T47D (cell line): ENCODE measurements at regions not wholly inside any gene's neighbourhood (a gene's known extent, or its start where the extent isn't known, plus 50 kb on each side); places are given as distances from the start of the nearest gene placed in this dataset.

Experiments used
- DNase-seq, 2 experiments: peaks; one replicate each; pipeline versions ENCODE4 v3.0.0 to v3.0.0-alpha.2; 2011 to 2012; ENCODE audit warnings: low read depth in 1 of 2, low spot score in 1 of 2
- JUND ChIP-seq: IDR thresholded peaks from 2 replicates; pipeline ENCODE4 v1.6.1; 2012; ENCODE audit warnings: low read depth
- in situ Hi-C: cut with HindIII; loops from 2 replicates; pipeline ENCODE4 v1.10.0; 2016; ENCODE audit warnings: low sequenced_read_pairs, low pct_unique_long_range_greater_than_20kb

GRCh38 chrX:38896724-38897298 lies 95.6 kb downstream of the MID1IP1 start:
- no peak for DNase-seq
- in situ Hi-C loops: no loop called here
- no peak for TF ChIP-seq JUND

DNA sequence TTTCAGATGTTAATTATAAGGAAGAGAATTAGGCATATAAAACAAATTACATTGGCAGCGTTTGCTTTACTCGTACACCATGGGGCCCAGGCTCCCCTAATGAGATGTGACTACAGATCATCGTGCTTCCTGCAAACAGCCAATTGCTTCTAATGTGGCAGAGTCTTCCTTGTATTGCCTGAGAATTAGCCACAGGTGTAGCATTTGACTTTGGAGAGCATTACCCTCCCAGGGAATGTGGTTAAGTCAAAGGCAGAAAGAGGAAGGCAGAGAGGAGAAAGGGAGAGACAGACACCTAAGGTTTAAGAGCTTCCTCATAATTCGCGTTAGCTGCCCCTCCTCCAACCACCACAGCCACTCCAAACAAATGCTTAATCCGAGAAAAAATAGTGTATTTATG lies 97.0 kb downstream of the MID1IP1 start:
- no peak for TF ChIP-seq JUND
- in situ Hi-C loops: no loop called here
- no peak for DNase-seq

GRCh38 chrX:38899650-38900049 lies 98.4 kb downstream of the MID1IP1 start:
- TF ChIP-seq JUND: no peak
- in situ Hi-C loops: no loop called here

GRCh38 chrX:38900719-38901118 lies 99.5 kb downstream of the MID1IP1 start:
- in situ Hi-C loops: no loop called here
- TF ChIP-seq JUND: no peak
- no peak for DNase-seq

More at GRCh38 chrX:38899650-38900049, 98.4 kb downstream of the MID1IP1 start:
- no peak for DNase-seq

DNA sequence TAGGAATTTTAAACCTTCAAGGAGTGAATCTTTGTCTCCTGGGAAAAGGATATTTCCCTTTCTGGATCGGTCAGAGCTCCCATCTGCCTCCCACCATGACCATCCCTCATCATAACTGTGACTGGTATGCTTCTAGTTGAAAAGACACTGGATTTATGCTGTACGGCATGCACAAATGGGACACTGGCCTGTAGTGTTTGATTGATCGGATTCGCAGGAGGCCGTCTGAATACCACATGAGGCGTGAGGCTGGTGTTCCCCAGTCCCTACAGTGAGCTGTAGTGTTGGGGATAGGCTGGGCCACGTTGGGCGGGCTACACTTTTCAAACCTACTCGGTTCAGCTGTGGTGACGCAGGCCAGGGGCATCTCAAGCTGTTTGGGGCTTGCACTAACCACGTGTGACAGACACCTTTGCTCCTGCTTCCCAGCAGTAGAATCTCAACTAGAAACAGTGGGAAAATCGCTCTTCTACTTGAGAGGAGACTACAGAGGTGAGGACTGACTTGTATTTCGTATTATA lies 101.8 kb downstream of the MID1IP1 start:
- in situ Hi-C loops: no loop called here
- DNase-seq: no peak
- TF ChIP-seq JUND: no peak

GRCh38 chrX:38916801-38917200 lies 115.5 kb downstream of the MID1IP1 start:
- in situ Hi-C loops: no loop called here
- no peak for TF ChIP-seq JUND
- no peak for DNase-seq

GRCh38 chrX:38917954-38918353 lies 116.7 kb downstream of the MID1IP1 start:
- in situ Hi-C loops: no loop called here
- no peak for TF ChIP-seq JUND
- no peak for DNase-seq

DNA sequence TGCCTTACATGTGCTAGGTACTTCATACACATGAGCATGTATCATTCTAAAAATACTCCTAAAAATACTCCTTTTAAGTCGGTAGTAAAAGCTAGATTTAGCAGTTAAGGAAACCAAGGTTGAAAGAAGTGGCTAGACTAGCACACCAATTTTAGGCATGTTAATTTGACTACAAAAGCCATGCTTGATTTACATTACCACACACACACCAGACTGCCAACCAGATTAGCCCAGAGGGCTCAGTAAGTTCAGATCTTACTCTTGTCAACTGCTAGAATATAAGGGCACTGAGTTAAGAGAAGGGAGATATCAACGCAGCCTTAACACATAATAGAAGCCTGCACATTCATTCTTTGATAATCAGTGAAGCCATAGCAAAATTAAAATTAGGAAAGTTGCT lies 117.9 kb downstream of the MID1IP1 start:
- in situ Hi-C loops: no loop called here
- DNase-seq: no peak
- TF ChIP-seq JUND: no peak

DNA sequence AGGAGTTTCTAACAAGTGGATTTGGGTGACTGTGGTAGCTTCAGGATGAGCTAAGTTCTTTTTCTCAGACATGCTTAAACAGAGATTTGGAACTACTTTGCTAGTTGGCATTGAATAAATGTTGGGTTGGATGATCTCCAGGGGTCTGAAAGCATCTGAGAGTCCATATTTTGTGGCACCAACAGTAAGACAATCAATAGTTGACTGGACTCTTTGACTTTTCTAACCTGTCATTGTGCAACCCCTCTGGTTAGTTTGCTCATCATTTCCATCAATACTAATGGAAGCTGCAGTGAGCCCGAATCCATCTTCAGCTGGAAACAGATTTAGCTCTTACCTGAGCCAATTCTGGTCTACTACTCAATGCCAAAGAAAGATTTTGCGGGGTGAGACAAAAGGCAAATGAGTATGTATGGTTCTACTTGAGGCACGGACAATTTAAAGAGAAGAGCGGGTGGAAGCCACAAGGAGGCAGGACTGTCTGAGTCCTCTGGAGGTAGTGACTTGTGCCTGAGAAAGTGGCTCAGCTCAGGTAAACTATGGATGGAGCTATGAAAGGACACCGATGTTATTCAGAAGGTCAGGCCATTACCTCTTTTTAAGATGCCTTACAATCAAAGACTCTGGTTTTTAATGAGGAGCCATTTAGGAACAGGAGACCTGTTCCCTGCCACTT lies 118.7 kb downstream of the MID1IP1 start:
- DNase-seq: no peak
- in situ Hi-C loops: no loop called here
- no peak for TF ChIP-seq JUND

GRCh38 chrX:38923451-38923969 lies 122.3 kb downstream of the MID1IP1 start:
- DNase-seq: no peak
- in situ Hi-C loops: no loop called here
- TF ChIP-seq JUND: no peak

DNA sequence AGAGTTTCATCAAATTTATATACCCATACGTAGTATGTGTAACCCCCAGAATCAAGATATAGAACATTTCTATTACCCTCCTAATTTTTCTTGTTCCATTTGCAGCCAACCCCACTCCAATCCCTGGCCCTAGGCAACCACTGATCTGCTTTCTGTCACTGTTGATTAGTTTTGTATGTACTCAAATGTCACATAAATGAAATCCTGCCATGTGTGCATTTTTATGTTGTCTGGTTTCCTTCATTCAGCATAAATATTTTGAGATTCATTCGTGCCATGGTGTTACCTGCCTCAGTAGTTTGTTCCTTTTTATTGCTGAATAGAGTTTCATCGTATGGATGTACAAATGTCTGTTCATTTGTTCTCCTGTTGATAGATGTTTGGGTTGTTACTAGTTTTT lies 126.3 kb downstream of the MID1IP1 start:
- no peak for TF ChIP-seq JUND
- no peak for DNase-seq
- in situ Hi-C loops: no loop called here

- in situ Hi-C loops: no loop called here
Measured at GRCh38 chrX:38929966-38930421, 128.7 kb downstream of the MID1IP1 start.

GRCh38 chrX:38930474-38930873 lies 129.2 kb downstream of the MID1IP1 start:
- no peak for TF ChIP-seq JUND
- no peak for DNase-seq
- in situ Hi-C loops: no loop called here

More at GRCh38 chrX:38929966-38930421, 128.7 kb downstream of the MID1IP1 start:
- TF ChIP-seq JUND: no peak
- no peak for DNase-seq
